HG03060 (cell line): ENCODE measurements at regions not wholly inside any gene's neighbourhood (a gene's known extent, or its start where the extent isn't known, plus 50 kb on each side); places are given as distances from the start of the nearest gene placed in this dataset.

ENCODE experiments used
- ATAC-seq: cut with Tn5 transposase; IDR thresholded peaks from one replicate; pipeline ENCODE4 v1.9.1; 2021; ENCODE audit warnings: low read depth, moderate number of reproducible peaks; ENCODE audit not compliant: unreplicated experiment

- no peak for ATAC-seq
Measured at GRCh38 chr5:158175934-158176481, 317.1 kb upstream of the CLINT1 start.

GRCh38 chr5:158174918-158175851, 316.2 kb upstream of the CLINT1 start:
- no peak for ATAC-seq

- ATAC-seq, result no peak
Measured at GRCh38 chr5:158174026-158174425, 315.1 kb upstream of the CLINT1 start.

GRCh38 chr5:158172005-158172404, 313.1 kb upstream of the CLINT1 start:
- ATAC-seq, result no peak

GRCh38 chr5:158170534-158170933, 311.6 kb upstream of the CLINT1 start:
- no peak for ATAC-seq

- no peak for ATAC-seq
Measured at GRCh38 chr5:158170060-158170459, 311.1 kb upstream of the CLINT1 start.

- no peak for ATAC-seq
Measured at GRCh38 chr5:158166424-158166823, 307.5 kb upstream of the CLINT1 start.

GRCh38 chr5:158165647-158166046, 306.7 kb upstream of the CLINT1 start:
- ATAC-seq, result no peak

GRCh38 chr5:158164296-158165047, 305.5 kb upstream of the CLINT1 start:
- ATAC-seq, result no peak

- ATAC-seq, result no peak
Measured at GRCh38 chr5:158163451-158164295, 304.7 kb upstream of the CLINT1 start.

- no peak for ATAC-seq
Measured at GRCh38 chr5:158162479-158163034, 303.6 kb upstream of the CLINT1 start.

GRCh38 chr5:158162026-158162425, 303.1 kb upstream of the CLINT1 start:
- no peak for ATAC-seq

GRCh38 chr5:158159621-158160020, 300.7 kb upstream of the CLINT1 start:
- ATAC-seq, result no peak

GRCh38 chr5:158155811-158156505, 297.0 kb upstream of the CLINT1 start:
- no peak for ATAC-seq

GRCh38 chr5:158155067-158155466, 296.1 kb upstream of the CLINT1 start:
- ATAC-seq, result no peak

GRCh38 chr5:158154226-158155005, 295.5 kb upstream of the CLINT1 start:
- ATAC-seq, result no peak

GRCh38 chr5:158153508-158153907, 294.6 kb upstream of the CLINT1 start:
- no peak for ATAC-seq

- no peak for ATAC-seq
Measured at GRCh38 chr5:158152136-158152535, 293.2 kb upstream of the CLINT1 start.

GRCh38 chr5:158147227-158147626, 288.3 kb upstream of the CLINT1 start:
- ATAC-seq, result no peak
